Activated naive CD4-positive, alpha-beta T cell treated with anti-CD3 and anti-CD28 coated beads, Interleukin-2, amount 10 ng/mL, durations not matched to agents 7 days and 5 days (primary cell): ENCODE measurements at regions not wholly inside any gene's neighbourhood (a gene's known extent, or its start where the extent isn't known, plus 50 kb on each side); places are given as distances from the start of the nearest gene placed in this dataset.

Source experiments
- CTCF ChIA-PET: fragments of 350-600 bp; sonication (Branson Sonifier 250); formaldehyde crosslinking; loops from one replicate; lab custom pipeline; 2021; ENCODE audit warnings: antibody characterized with exemption; lab: Charles Lee
- DNase-seq: peaks from one replicate; pipeline ENCODE4 v3.0.0-alpha.2; 2020
- H3K27ac Mint-ChIP-seq: one replicate; pipeline ENCODE4 v1.8.0; 2021; ENCODE audit warnings: mild to moderate bottlenecking, moderate library complexity, mixed read lengths
- H3K27me3 Mint-ChIP-seq: one replicate; pipeline ENCODE4 v1.8.0; 2021; ENCODE audit warnings: mild to moderate bottlenecking, mixed read lengths
- H3K36me3 Mint-ChIP-seq: one replicate; pipeline ENCODE4 v1.8.0; 2021; ENCODE audit warnings: mixed read lengths
- H3K4me1 Mint-ChIP-seq: one replicate; pipeline ENCODE4 v1.8.0; 2021; ENCODE audit warnings: mixed read lengths
- H3K4me3 Mint-ChIP-seq: one replicate; pipeline ENCODE4 v1.8.0; 2021; ENCODE audit warnings: mild to moderate bottlenecking, moderate library complexity, mixed read lengths
- H3K9me3 Mint-ChIP-seq: one replicate; pipeline ENCODE4 v1.8.0; 2021; ENCODE audit warnings: mixed read lengths

DNA sequence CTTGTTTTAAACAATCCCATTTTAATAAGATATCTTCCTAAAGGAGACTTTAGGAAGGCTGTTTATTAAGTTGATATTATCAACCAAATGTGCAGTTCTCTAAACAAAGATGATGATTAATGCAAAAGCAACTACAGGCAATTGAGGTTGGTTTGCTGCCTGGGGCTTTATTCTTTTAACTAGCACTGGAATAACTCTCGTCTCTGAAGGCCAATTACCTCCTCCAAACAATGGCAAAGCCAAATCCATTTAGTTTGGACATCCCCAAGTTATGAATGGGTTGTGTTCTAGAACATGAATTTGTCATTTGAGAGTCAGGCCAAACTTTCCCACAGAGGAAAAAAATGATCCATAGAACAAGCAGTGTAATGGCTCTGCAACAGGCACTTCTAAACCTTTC lies 114.1 kb downstream of the SLC16A9 start:
- no peak overlapping the region for H3K4me3 Mint-ChIP-seq
- CTCF ChIA-PET, result no interaction called here
- no peaks in the 10 kb centered on the region for H3K9me3 Mint-ChIP-seq
- H3K27me3 Mint-ChIP-seq, result no peaks in the 10 kb centered on the region
- H3K36me3 Mint-ChIP-seq, result no peaks in the 10 kb centered on the region
- no peaks in the 10 kb centered on the region for H3K4me1 Mint-ChIP-seq
- DNase-seq, result no peak
- no peak overlapping the region for H3K27ac Mint-ChIP-seq

DNA sequence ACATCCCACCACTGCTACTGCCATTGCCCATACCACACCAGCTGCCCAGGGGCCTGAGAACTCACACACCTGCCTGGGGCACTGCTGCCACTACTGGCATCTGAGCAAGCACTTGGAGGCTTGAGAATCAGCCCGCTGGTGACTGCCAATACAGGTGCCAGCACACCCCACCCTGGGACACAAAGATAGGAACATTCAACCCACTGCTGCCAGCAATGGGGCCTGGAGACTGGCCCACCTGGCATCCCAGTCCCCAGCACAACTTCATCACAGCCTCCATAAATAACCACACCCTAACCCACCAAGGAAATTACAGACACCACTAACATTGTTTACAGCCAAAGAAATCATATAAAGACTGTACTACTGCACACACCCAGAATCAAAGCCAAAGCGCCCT lies 115.9 kb downstream of the SLC16A9 start:
- no peak for DNase-seq
- CTCF ChIA-PET, result no interaction called here
- no peak overlapping the region for H3K4me3 Mint-ChIP-seq
- H3K9me3 Mint-ChIP-seq, result no peaks in the 10 kb centered on the region
- no peaks in the 10 kb centered on the region for H3K36me3 Mint-ChIP-seq
- H3K4me1 Mint-ChIP-seq, result no peaks in the 10 kb centered on the region
- no peak overlapping the region for H3K27ac Mint-ChIP-seq
- no peaks in the 10 kb centered on the region for H3K27me3 Mint-ChIP-seq

DNA sequence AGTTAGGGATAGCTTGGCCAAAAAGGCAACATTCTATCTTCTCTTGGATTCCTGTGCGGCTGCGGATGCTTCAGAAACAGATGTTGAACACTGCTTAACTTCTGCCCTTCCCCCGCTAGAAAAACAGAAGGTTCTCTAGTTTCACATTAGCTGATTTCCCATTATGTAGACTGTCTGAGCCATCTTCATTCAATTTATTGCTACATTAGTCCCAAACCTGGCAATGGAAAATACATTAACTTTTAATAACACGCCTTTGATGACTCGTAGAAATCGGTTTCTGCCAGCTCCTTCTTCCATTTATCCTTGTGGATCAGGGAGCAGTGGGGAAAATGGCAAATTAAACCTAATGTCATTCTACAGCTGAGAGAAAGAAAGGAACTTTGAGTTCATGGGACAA lies 119.9 kb downstream of the SLC16A9 start:
- Mint-ChIP-seq H3K4me1 (no peaks in the 10 kb centered on the region), H3K4me3 (no peak overlapping the region), H3K9me3 (no peaks in the 10 kb centered on the region), H3K27me3 (peaks cover 3% of the 10 kb centered on the region), H3K27ac (no peak overlapping the region), H3K36me3 (no peaks in the 10 kb centered on the region)
- CTCF ChIA-PET, result no interaction called here
- no peak for DNase-seq

DNA sequence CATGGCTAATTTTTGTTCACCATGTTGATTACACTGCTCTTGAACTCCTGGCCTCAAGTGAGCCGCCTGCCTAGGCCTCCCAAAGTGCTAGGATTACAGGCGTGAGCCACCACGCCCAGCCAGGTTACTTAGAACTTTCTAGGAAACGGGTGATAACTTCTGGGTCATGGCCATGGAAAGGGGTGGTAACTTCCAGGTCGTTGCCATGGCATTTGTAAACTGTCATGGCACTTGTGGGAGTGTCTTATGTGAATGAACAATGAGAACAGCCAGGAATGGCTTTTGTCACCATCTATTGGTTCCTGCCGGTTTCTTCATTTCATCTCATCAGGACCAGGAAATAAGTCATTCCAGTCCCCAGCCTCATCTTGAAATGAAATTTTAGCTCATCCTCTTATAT lies 120.9 kb downstream of the SLC16A9 start:
- Mint-ChIP-seq H3K36me3 (no peaks in the 10 kb centered on the region), H3K9me3 (no peaks in the 10 kb centered on the region), H3K27me3 (peaks cover 3% of the 10 kb centered on the region), H3K27ac (no peak overlapping the region), H3K4me3 (no peak overlapping the region), H3K4me1 (no peaks in the 10 kb centered on the region)
- DNase-seq, result no peak
- CTCF ChIA-PET, result no interaction called here

DNA sequence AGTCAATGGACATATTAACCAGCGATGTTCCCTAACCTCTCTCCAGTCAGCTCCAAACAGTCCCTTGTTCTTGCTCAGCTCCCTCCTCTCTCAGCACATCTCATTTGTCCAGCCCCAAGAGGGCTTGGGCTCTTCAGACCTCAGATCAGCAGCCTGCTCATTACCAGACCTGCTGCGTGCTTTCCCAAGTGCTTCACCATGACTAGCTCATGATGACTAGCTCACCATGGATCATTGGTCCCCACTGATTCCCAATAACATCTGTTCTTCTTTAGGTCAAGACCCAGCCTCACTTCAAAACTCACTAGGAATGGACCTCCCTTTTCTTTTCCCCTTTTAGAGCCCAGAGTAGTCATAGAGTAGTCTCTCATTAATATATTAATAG lies 121.9 kb downstream of the SLC16A9 start:
- DNase-seq, result no peak
- no peaks in the 10 kb centered on the region for H3K9me3 Mint-ChIP-seq
- H3K4me3 Mint-ChIP-seq, result no peak overlapping the region
- H3K27me3 Mint-ChIP-seq, result peaks cover 3% of the 10 kb centered on the region
- H3K27ac Mint-ChIP-seq, result no peak overlapping the region
- CTCF ChIA-PET, result no interaction called here
- no peaks in the 10 kb centered on the region for H3K36me3 Mint-ChIP-seq
- no peaks in the 10 kb centered on the region for H3K4me1 Mint-ChIP-seq

DNA sequence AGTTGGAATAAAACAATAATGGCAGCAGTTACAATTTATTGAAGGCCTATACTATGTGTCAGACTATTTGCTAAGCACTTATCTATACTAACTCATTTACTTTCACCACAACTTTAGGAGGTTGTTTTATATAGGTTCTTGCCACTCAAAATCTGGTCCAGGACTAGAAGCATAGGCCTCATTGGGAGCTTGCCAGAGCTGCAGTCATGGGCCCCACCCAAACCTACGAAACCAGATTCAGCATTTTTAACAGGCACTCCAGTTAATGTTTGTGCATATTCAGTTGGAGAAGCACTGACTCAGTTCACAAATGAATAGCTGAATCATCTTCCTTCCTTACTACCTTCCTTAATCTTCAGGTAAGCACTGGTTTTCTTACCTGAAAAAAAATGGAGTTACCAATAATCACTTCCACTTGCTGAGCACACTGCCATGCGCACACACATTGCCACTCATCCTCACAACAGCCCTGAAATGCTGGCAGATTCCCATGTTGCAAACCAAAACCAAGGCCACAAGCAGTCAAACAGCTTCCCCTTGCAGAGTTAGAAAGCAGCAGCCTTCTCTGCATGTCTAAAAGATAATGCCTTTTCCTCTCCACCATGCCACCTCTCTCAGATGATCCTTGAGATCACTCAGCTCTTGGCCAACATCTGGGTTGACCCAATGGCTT lies 122.4 kb downstream of the SLC16A9 start:
- Mint-ChIP-seq H3K36me3 (no peaks in the 10 kb centered on the region), H3K4me3 (no peak overlapping the region), H3K4me1 (no peaks in the 10 kb centered on the region), H3K9me3 (no peaks in the 10 kb centered on the region), H3K27me3 (peaks cover 3% of the 10 kb centered on the region), H3K27ac (no peak overlapping the region)
- DNase-seq, result no peak
- CTCF ChIA-PET, result no interaction called here

DNA sequence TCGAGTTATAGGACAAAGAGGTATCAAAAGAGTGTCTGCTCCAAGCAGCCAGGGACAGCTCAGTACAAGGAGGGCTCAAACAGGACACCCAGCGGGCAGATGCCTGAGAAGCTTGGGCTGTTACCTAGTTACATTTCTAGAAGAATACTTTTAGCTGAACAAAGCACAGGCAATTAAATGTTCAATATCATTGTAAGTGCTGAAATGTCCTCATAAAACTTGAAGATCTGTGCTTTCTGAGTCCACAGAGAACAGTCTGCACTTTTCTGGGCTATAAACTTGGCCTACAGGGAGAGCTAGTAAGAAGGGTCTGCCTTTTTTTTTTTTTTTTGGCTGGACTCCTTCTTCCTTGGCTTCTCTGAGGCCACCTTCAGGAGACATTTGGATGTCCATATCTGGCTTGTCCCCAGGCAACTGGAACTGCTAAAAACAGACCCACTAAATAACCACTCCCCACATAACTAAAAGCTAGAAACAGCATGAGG lies 123.2 kb downstream of the SLC16A9 start:
- Mint-ChIP-seq H3K4me3 (no peak overlapping the region), H3K27me3 (peaks cover 3% of the 10 kb centered on the region), H3K36me3 (no peaks in the 10 kb centered on the region), H3K27ac (no peak overlapping the region), H3K9me3 (no peaks in the 10 kb centered on the region), H3K4me1 (no peaks in the 10 kb centered on the region)
- DNase-seq, result no peak
- CTCF ChIA-PET, result no interaction called here

DNA sequence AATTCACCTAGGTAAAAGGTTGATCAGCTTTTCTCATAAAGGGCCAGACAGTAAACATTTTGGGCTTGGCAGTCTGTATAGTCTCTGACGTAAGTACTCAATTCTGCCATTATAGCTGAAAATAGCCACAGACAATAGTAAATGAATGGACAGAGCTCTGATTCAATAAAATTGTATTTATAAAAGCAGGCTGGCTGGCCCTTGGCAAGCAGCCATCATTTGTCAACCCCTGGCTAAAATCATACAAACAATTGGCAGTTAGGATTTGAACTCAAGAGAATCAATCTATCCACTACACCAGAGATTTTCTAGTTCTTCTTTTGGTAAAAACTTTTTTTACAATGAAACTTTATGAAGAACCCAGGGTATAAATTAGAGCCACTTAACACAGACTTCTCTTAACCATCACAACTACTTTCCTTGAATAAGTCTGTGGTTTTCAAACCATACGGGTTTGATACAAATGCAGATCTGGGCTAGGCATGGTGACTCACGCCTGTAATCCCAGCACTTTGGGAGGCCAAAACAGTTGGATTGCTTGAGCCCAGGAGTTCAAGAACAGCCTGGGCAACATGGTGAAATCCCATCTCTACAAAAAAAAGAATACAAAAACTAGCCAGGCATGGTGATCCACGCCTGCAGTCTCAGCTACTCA lies 124.5 kb downstream of the SLC16A9 start:
- CTCF ChIA-PET, result no interaction called here
- no peaks in the 10 kb centered on the region for H3K9me3 Mint-ChIP-seq
- no peaks in the 10 kb centered on the region for H3K4me1 Mint-ChIP-seq
- H3K36me3 Mint-ChIP-seq, result no peaks in the 10 kb centered on the region
- H3K27ac Mint-ChIP-seq, result no peak overlapping the region
- DNase-seq, result no peak
- no peak overlapping the region for H3K4me3 Mint-ChIP-seq
- peaks cover 3% of the 10 kb centered on the region for H3K27me3 Mint-ChIP-seq

DNA sequence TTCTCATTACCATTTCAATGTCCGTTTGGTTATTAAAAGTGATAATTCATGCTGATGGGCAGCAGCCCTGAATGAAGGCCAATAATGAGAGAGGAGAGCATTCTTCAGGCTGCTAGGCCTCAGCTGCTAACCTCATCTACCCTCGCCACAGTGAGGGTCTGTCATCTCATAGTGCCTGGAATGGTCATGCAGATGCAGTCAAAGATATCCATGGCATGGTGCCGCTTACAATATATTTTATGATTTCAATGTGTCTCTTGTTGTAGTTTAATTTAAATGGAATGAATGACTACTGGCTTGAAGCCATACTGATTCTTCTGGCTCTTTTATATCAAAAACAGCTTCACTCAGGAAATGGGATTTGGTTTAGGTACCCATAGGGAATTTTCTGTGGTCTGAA lies 126.9 kb downstream of the SLC16A9 start:
- no peaks in the 10 kb centered on the region for H3K9me3 Mint-ChIP-seq
- DNase-seq, result no peak
- H3K27me3 Mint-ChIP-seq, result peaks cover 3% of the 10 kb centered on the region
- CTCF ChIA-PET, result no interaction called here
- H3K4me1 Mint-ChIP-seq, result no peaks in the 10 kb centered on the region
- no peaks in the 10 kb centered on the region for H3K36me3 Mint-ChIP-seq
- no peak overlapping the region for H3K4me3 Mint-ChIP-seq
- no peak overlapping the region for H3K27ac Mint-ChIP-seq

DNA sequence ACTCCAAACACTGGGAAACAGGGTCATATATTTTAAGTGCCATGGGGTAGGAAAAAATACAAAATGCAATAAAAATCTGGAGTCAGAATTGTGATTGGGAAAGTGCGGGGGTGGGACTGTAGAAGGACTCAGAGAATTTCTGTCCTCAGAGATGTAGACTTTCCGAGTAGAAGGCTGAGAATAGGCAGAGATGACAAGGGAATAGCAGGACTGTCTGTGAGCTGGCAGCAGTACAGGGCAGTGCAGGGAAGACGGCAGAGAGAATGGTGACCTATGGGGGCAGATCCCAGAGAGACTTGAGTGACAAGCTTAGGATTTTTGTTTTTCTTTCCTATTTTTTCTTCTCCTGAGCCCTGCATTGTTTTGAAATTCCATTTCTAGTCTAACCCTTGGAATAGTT lies 127.6 kb downstream of the SLC16A9 start:
- no peak for DNase-seq
- Mint-ChIP-seq H3K27me3 (no peaks in the 10 kb centered on the region), H3K4me3 (no peak overlapping the region), H3K36me3 (no peaks in the 10 kb centered on the region), H3K9me3 (no peaks in the 10 kb centered on the region), H3K27ac (no peak overlapping the region), H3K4me1 (no peaks in the 10 kb centered on the region)
- CTCF ChIA-PET, result no interaction called here

DNA sequence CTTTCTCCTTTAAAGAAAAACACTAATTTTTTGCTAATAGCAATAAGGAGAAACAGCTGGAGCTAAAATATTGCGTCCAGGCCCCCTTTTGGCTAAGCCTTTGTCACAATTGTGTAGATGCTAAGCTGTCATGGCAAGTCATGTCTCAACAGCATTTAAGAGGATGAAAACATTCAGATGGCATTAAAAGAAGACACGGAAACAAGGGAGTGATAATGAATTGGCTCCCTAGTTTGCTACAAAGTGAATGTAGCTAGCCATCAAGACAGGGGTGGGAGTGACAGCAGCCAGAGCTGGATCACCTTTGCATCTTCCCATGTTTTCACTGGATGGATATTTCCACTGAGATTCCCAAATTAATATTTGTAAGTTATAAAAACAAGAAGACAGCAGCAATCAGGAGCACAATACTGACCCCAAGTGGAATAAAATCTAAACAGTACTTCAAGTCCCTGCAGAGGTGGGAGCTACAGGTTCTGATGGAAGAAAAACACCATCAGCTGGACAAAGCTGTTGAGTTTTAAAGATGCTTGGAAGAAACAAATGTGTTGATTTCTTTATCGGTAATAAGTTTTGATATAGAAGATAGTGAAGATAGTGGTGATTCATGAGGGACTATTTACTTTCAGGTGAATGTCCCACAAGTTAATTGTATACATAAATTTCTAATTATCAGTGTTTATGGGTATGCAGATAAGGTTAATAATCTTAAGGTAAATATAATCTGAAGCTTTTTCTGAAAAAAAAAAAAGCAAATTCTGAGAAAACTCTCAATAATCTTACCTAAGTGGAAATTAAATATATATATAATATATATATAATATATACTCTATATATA lies 129.4 kb downstream of the SLC16A9 start:
- CTCF ChIA-PET, result no interaction called here
- H3K4me1 Mint-ChIP-seq, result no peaks in the 10 kb centered on the region
- no peak overlapping the region for H3K27ac Mint-ChIP-seq
- no peaks in the 10 kb centered on the region for H3K27me3 Mint-ChIP-seq
- H3K4me3 Mint-ChIP-seq, result no peak overlapping the region
- no peaks in the 10 kb centered on the region for H3K9me3 Mint-ChIP-seq
- no peaks in the 10 kb centered on the region for H3K36me3 Mint-ChIP-seq
- DNase-seq, result no peak

DNA sequence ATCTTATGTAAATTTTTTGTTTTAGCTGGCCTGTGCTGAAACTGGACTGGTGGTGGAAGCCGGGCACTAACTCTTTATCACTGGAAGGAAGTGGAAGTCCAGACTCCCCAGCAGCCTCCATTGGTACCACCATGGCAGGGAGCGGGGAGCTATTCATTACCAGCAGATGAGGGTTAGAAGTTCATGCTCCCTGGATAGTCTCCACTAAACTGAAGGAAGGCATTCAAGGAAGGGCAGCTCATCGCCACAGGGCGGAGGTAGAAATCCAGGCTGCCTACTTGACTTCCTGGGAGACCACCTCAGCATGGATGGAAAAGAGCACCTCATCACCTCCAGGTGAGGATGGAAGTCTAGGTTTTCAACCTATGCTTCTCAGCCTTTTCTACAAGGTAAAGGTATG lies 130.9 kb downstream of the SLC16A9 start:
- Mint-ChIP-seq H3K36me3 (no peaks in the 10 kb centered on the region), H3K27me3 (no peaks in the 10 kb centered on the region), H3K4me3 (no peak overlapping the region), H3K27ac (no peak overlapping the region), H3K9me3 (no peaks in the 10 kb centered on the region), H3K4me1 (no peaks in the 10 kb centered on the region)
- CTCF ChIA-PET, result no interaction called here
- no peak for DNase-seq

DNA sequence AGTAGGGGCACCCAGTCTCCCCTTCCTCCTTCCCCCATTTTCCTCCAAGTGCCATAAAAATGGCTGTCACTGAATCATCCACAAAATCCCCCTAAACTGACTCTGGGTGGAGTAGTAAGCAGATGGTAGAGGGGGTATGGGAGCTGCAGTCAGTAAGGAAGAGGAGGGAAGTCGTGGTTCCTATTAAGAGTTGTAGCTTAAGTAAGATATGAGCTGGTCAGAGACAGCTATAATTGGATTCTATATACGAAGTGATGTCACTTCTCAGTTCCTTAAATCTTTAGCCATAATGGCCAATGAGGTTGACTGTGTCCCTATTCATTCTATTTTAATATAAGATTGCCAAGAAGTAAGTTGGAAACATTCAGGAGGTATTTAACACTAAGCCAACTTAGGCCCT lies 131.7 kb downstream of the SLC16A9 start:
- no peak for DNase-seq
- Mint-ChIP-seq H3K36me3 (no peaks in the 10 kb centered on the region), H3K4me3 (no peak overlapping the region), H3K27me3 (no peaks in the 10 kb centered on the region), H3K27ac (no peak overlapping the region), H3K4me1 (no peaks in the 10 kb centered on the region), H3K9me3 (no peaks in the 10 kb centered on the region)
- CTCF ChIA-PET, result no interaction called here

DNA sequence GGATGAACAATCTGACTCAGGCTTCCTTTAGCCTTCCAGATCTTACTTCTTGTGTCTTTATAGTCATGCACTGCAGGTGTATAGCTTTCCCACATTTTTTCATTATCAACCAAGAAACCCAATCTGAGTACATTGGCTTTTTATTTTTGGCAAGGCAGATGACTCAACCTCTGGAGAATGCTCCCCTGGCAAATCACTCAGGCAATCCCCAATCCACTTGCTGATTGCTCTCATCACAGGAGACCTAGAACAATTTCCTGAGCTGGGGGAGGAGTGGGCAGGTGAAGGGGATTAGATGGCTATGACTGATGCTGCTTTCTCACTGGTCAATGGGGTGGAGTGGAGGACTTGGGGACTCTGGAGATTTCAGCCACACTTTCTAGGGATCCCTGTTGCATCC lies 134.4 kb downstream of the SLC16A9 start:
- no peaks in the 10 kb centered on the region for H3K9me3 Mint-ChIP-seq
- H3K4me1 Mint-ChIP-seq, result no peaks in the 10 kb centered on the region
- no peak overlapping the region for H3K27ac Mint-ChIP-seq
- H3K27me3 Mint-ChIP-seq, result no peaks in the 10 kb centered on the region
- no peak for DNase-seq
- H3K4me3 Mint-ChIP-seq, result no peak overlapping the region
- no peaks in the 10 kb centered on the region for H3K36me3 Mint-ChIP-seq
- CTCF ChIA-PET, result no interaction called here

DNA sequence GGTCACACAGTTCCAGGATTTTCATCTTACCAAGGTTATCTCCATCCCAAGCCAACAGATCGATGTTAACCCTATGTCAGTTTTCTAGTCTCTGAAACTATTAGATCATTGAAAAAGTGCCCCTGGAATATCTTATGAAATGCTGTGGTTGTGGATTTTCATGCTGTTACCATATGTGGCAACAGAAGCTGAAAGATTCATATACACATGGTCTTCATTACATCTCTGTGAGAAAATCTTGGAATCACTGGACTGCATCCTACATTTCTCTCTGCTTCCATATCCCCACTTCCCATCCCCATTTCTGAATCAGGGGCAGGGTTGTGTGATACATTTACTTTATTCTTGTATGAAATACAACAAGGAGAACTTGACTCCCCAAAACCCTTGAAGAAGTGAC lies 146.1 kb downstream of the SLC16A9 start:
- H3K27me3 Mint-ChIP-seq, result no peaks in the 10 kb centered on the region
- no peak overlapping the region for H3K4me3 Mint-ChIP-seq
- no peak overlapping the region for H3K27ac Mint-ChIP-seq
- H3K4me1 Mint-ChIP-seq, result no peaks in the 10 kb centered on the region
- no peaks in the 10 kb centered on the region for H3K36me3 Mint-ChIP-seq
- no peak for DNase-seq
- CTCF ChIA-PET, result no interaction called here
- H3K9me3 Mint-ChIP-seq, result peaks cover 2% of the 10 kb centered on the region
